Mesenchymal stem cell (in vitro differentiated cells and primary cell): ENCODE measurements at regions not wholly inside any gene's neighbourhood (a gene's known extent, or its start where the extent isn't known, plus 50 kb on each side); places are given as distances from the start of the nearest gene placed in this dataset.
A peak's percentile ranks its signal among the peaks of the same experiment; 100 is the strongest.

Experiments
- DNase-seq: peaks from one replicate; pipeline ENCODE4 v3.0.0-alpha.2; 2013
- H2AFZ ChIP-seq: one replicate; pipeline ENCODE4 v1.6.1; 2013; ENCODE audit warnings: low read depth, mild to moderate bottlenecking, control low read depth, inconsistent platforms, low read length, moderate library complexity
- H2AK5ac ChIP-seq: 2 replicates; pipeline ENCODE4 v1.6.1; 2013; ENCODE audit warnings: low read length, moderate library complexity, mild to moderate bottlenecking, inconsistent platforms; ENCODE audit not compliant: severe bottlenecking
- H2BK120ac ChIP-seq: one replicate; pipeline ENCODE4 v1.6.1; 2013; ENCODE audit warnings: low read depth, mild to moderate bottlenecking, inconsistent platforms, low read length, moderate library complexity
- H2BK12ac ChIP-seq, 2 experiments: one replicate each; pipeline ENCODE4 v1.6.1; 2013; ENCODE audit warnings: inconsistent platforms in 2 of 2, low read length in 2 of 2, mild to moderate bottlenecking in 2 of 2, moderate library complexity in 2 of 2, control low read depth in 1 of 2
- H2BK15ac ChIP-seq: one replicate; pipeline ENCODE4 v1.6.1; 2013; ENCODE audit warnings: mild to moderate bottlenecking, low read depth, inconsistent platforms; ENCODE audit not compliant: poor library complexity, severe bottlenecking
- H2BK5ac ChIP-seq: 2 replicates; pipeline ENCODE4 v1.6.1; 2013; ENCODE audit warnings: low read depth, mild to moderate bottlenecking, low read length, control low read depth, inconsistent platforms; ENCODE audit not compliant: poor library complexity, severe bottlenecking
- H3K14ac ChIP-seq, 2 experiments: one replicate each; pipeline ENCODE4 v1.6.1; 2013; ENCODE audit warnings: inconsistent platforms in 2 of 2, low read length in 2 of 2, control low read depth in 1 of 2, mild to moderate bottlenecking in 1 of 2, moderate library complexity in 1 of 2
- H3K18ac ChIP-seq, 2 experiments: one replicate each; pipeline ENCODE4 v1.6.1; 2013; ENCODE audit warnings: inconsistent platforms in 2 of 2, low read length in 2 of 2, control low read depth in 1 of 2, low read depth in 1 of 2, mild to moderate bottlenecking in 1 of 2
- H3K23ac ChIP-seq, 2 experiments: one replicate each; pipeline ENCODE4 v1.6.1; 2013; ENCODE audit warnings: inconsistent platforms in 2 of 2, low read length in 2 of 2, mild to moderate bottlenecking in 2 of 2, moderate library complexity in 2 of 2, control low read depth in 1 of 2
- H3K27ac ChIP-seq: 2 replicates; pipeline ENCODE4 v1.5.1; 2013; ENCODE audit warnings: mild to moderate bottlenecking, moderate library complexity, low read length, control low read depth, inconsistent platforms; ENCODE audit not compliant: poor library complexity, severe bottlenecking
- H3K27me3 ChIP-seq, 2 experiments: 2 replicates each; pipeline versions ENCODE4 v1.6.1 to v1.7.0; 2013; ENCODE audit warnings: low read length in 2 of 2, mild to moderate bottlenecking in 2 of 2, moderate library complexity in 2 of 2, control low read depth in 1 of 2, inconsistent platforms in 1 of 2; ENCODE audit not compliant: control insufficient read depth in 1 of 2, insufficient read depth in 1 of 2
- H3K36me3 ChIP-seq, 2 experiments: 2 replicates each; pipeline versions ENCODE4 v1.6.1 to v1.7.0; 2013; ENCODE audit warnings: low read length in 2 of 2, control low read depth in 1 of 2, inconsistent platforms in 1 of 2, low read depth in 1 of 2, mild to moderate bottlenecking in 1 of 2; ENCODE audit not compliant: insufficient read depth in 2 of 2, control insufficient read depth in 1 of 2
- H3K4ac ChIP-seq, 2 experiments: one replicate each; pipeline ENCODE4 v1.6.1; 2013; ENCODE audit warnings: inconsistent platforms in 2 of 2, low read length in 2 of 2, mild to moderate bottlenecking in 2 of 2, moderate library complexity in 2 of 2, control low read depth in 1 of 2, low read depth in 1 of 2
- H3K4me1 ChIP-seq: 2 replicates; pipeline ENCODE4 v1.6.1; 2013; ENCODE audit warnings: low read depth, low read length, control low read depth; ENCODE audit not compliant: control insufficient read depth, insufficient read depth
- H3K4me2 ChIP-seq: 2 replicates; pipeline ENCODE4 v1.6.1; 2013; ENCODE audit warnings: low read length, mild to moderate bottlenecking, inconsistent platforms; ENCODE audit not compliant: poor library complexity, severe bottlenecking
- H3K4me3 ChIP-seq, 2 experiments: 2 replicates each; pipeline versions ENCODE4 v1.5.1 to v1.7.0; 2013; ENCODE audit warnings: low read length in 2 of 2, mild to moderate bottlenecking in 2 of 2, control low read depth in 1 of 2, low read depth in 1 of 2; ENCODE audit not compliant: insufficient read depth in 1 of 2
- H3K79me1 ChIP-seq: replicated peaks from 2 replicates; pipeline ENCODE4 v1.6.1; 2013; ENCODE audit warnings: mild to moderate bottlenecking, control low read depth, low read length, inconsistent platforms; ENCODE audit not compliant: poor library complexity, severe bottlenecking
- H3K9ac ChIP-seq: 2 replicates; pipeline ENCODE4 v1.7.0; 2013; ENCODE audit warnings: mild to moderate bottlenecking, low read length, moderate library complexity
- H3K9me3 ChIP-seq: 2 replicates; pipeline ENCODE4 v1.7.0; 2013; ENCODE audit warnings: mild to moderate bottlenecking, low read length; ENCODE audit not compliant: control insufficient read depth
- H4K8ac ChIP-seq: one replicate; pipeline ENCODE4 v1.6.1; 2013; ENCODE audit warnings: inconsistent platforms, mild to moderate bottlenecking, low read length, moderate library complexity
- H4K91ac ChIP-seq: one replicate; pipeline ENCODE4 v1.6.1; 2013; ENCODE audit warnings: mild to moderate bottlenecking, low read length, inconsistent platforms
- WGBS: methylation state at CpG from one replicate; pipeline ENCODE4 v1.1.7; 2013; ENCODE audit warnings: mixed read lengths; 5-methylcytosine and 5-hydroxymethylcytosine counted together

GRCh38 chr4:29423836-29424721 lies 1296.1 kb upstream of the PCDH7 start:
- Histone ChIP-seq H4K8ac (no peak overlapping the region), H2BK5ac (no peak overlapping the region), H3K4ac (no peak overlapping the region), H2AFZ (no peak overlapping the region), H3K36me3 (no peaks in the 10 kb centered on the region), H4K91ac (no peak overlapping the region), H3K23ac (no peak overlapping the region), H3K4me2 (no peak overlapping the region), H2AK5ac (no peak overlapping the region), H3K4me3 (no peak overlapping the region), H2BK120ac (no peak overlapping the region), H3K79me1 (no peaks in the 10 kb centered on the region), H3K9ac (no peak overlapping the region), H2BK12ac (no peak overlapping the region), H2BK15ac (no peak overlapping the region), H3K9me3 (no peaks in the 10 kb centered on the region), H3K14ac (no peak overlapping the region), H3K4me1 (no peaks in the 10 kb centered on the region), H3K27me3 (no peaks in the 10 kb centered on the region), H3K18ac (no peak overlapping the region), H3K27ac (peak overlapping the region; percentile 64)
- 50% methylated on average over 5 of the region's 7 CpGs for WGBS
- DNase-seq = peak; percentile 79

GRCh38 chr4:29453303-29453820 lies 1266.8 kb upstream of the PCDH7 start:
- Histone ChIP-seq H3K9me3 (peaks cover 8% of the 10 kb centered on the region), H3K4ac (no peak overlapping the region), H2AK5ac (no peak overlapping the region), H2AFZ (no peak overlapping the region), H3K27ac (no peak overlapping the region), H4K91ac (no peak overlapping the region), H3K4me3 (no peak overlapping the region), H3K23ac (no peak overlapping the region), H3K18ac (no peak overlapping the region), H3K14ac (no peak overlapping the region), H3K27me3 (no peaks in the 10 kb centered on the region), H3K4me2 (no peak overlapping the region), H2BK120ac (no peak overlapping the region), H3K9ac (no peak overlapping the region), H2BK12ac (no peak overlapping the region), H2BK5ac (no peak overlapping the region), H2BK15ac (no peak overlapping the region), H4K8ac (no peak overlapping the region), H3K79me1 (no peaks in the 10 kb centered on the region), H3K4me1 (no peaks in the 10 kb centered on the region), H3K36me3 (no peaks in the 10 kb centered on the region)
- DNase-seq = no peak
- 86% methylated on average over 3 of the region's 5 CpGs for WGBS

GRCh38 chr4:29459926-29460325 lies 1260.2 kb upstream of the PCDH7 start:
- peak; percentile 7 for DNase-seq
- Histone ChIP-seq H4K91ac (no peak overlapping the region), H3K4ac (no peak overlapping the region), H2BK5ac (no peak overlapping the region), H2AFZ (no peak overlapping the region), H3K79me1 (no peaks in the 10 kb centered on the region), H3K36me3 (no peaks in the 10 kb centered on the region), H2BK12ac (no peak overlapping the region), H2BK15ac (no peak overlapping the region), H2AK5ac (no peak overlapping the region), H2BK120ac (no peak overlapping the region), H3K27me3 (no peaks in the 10 kb centered on the region), H3K4me1 (no peaks in the 10 kb centered on the region), H3K14ac (no peak overlapping the region), H3K4me2 (no peak overlapping the region), H3K4me3 (no peak overlapping the region), H3K18ac (no peak overlapping the region), H3K27ac (no peak overlapping the region), H3K23ac (no peak overlapping the region), H4K8ac (no peak overlapping the region), H3K9me3 (peaks cover 23% of the 10 kb centered on the region), H3K9ac (no peak overlapping the region)
- WGBS = 86% methylated on average over 3 of the region's 3 CpGs

GRCh38 chr4:29467044-29467717 lies 1253.0 kb upstream of the PCDH7 start:
- H3K14ac ChIP-seq = no peak overlapping the region
- no peak overlapping the region for H3K27ac ChIP-seq
- H3K4me1 ChIP-seq = no peaks in the 10 kb centered on the region
- no peaks in the 10 kb centered on the region for H3K27me3 ChIP-seq
- no peak overlapping the region for H3K9ac ChIP-seq
- no peak overlapping the region for H4K8ac ChIP-seq
- no peak overlapping the region for H2BK120ac ChIP-seq
- H2AK5ac ChIP-seq = no peak overlapping the region
- no peak overlapping the region for H3K4me2 ChIP-seq
- DNase-seq = peak; percentile 46
- H3K36me3 ChIP-seq = no peaks in the 10 kb centered on the region
- no peak overlapping the region for H3K4ac ChIP-seq
- no peak overlapping the region for H2BK5ac ChIP-seq
- no peak overlapping the region for H2AFZ ChIP-seq
- H2BK15ac ChIP-seq = no peak overlapping the region
- no peak overlapping the region for H4K91ac ChIP-seq
- no peak overlapping the region for H3K18ac ChIP-seq
- no peak overlapping the region for H2BK12ac ChIP-seq
- H3K4me3 ChIP-seq = no peak overlapping the region
- H3K9me3 ChIP-seq = peaks cover 10% of the 10 kb centered on the region
- no peaks in the 10 kb centered on the region for H3K79me1 ChIP-seq
- no peak overlapping the region for H3K23ac ChIP-seq
- 10% methylated on average over 1 of the region's 1 CpG for WGBS
